Lower leg skin (tissue), 3 donors: ENCODE measurements at regions not wholly inside any gene's neighbourhood (a gene's known extent, or its start where the extent isn't known, plus 50 kb on each side); places are given as distances from the start of the nearest gene placed in this dataset.

Experiments used
- POLR2A ChIP-seq, 2 donors: fragments of 450-650 bp; IDR thresholded peaks; one replicate each; pipeline ENCODE4 v1.6.1; 2016 to 2017; ENCODE audit warnings: antibody characterized with exemption in 2 of 2, mild to moderate bottlenecking in 1 of 2, moderate library complexity in 1 of 2
- TF ChIP-seq, protein P1 (sequence below), 3 donors: fragments of 450-650 bp; IDR thresholded peaks; one replicate each; pipeline ENCODE4 v1.5.1; 2016; ENCODE audit warnings: antibody characterized with exemption in 3 of 3, mild to moderate bottlenecking in 3 of 3, moderate library complexity in 2 of 3

DNA sequence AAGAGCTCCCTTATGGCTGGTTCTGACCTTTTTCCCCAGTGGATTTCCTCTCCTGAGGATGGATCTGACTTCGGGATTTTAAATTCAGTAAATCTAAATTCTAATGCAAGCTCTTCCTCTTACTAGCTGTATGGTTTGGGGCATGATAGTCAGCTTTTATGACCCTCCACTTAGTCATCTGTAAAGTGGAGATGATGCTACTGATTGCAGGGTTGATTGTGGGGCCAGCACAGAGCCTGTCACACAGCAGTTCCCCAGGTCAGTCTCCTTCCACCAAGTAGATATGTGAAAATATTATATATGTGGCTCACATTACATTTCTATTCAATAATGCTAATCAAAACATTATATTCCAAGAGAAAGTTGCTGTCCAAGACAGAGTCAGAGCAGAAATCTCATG is 141.3 kb upstream of the UBE2E1 start:
- TF ChIP-seq POLR2A (IDR thresholded peaks at IDR 0.05), result no peak
- TF ChIP-seq, protein P1, sequence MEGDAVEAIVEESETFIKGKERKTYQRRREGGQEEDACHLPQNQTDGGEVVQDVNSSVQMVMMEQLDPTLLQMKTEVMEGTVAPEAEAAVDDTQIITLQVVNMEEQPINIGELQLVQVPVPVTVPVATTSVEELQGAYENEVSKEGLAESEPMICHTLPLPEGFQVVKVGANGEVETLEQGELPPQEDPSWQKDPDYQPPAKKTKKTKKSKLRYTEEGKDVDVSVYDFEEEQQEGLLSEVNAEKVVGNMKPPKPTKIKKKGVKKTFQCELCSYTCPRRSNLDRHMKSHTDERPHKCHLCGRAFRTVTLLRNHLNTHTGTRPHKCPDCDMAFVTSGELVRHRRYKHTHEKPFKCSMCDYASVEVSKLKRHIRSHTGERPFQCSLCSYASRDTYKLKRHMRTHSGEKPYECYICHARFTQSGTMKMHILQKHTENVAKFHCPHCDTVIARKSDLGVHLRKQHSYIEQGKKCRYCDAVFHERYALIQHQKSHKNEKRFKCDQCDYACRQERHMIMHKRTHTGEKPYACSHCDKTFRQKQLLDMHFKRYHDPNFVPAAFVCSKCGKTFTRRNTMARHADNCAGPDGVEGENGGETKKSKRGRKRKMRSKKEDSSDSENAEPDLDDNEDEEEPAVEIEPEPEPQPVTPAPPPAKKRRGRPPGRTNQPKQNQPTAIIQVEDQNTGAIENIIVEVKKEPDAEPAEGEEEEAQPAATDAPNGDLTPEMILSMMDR (IDR thresholded peaks at IDR 0.05), result no peak
